ENCODE measurements at regions not wholly inside any gene's neighbourhood (a gene's known extent, or its start where the extent isn't known, plus 50 kb on each side); places are given as distances from the start of the nearest gene placed in this dataset.
"Not testable (repeated sequence)": the region's sequence is repeated elsewhere in the genome, so short reads cannot be mapped to it uniquely, and the experiment has no call there.

- H3K79me2 ChIP-seq (ENCODE audit: insufficient read depth, low read length), result no peaks in the 10 kb centered on the region
- H3K4me2 ChIP-seq (ENCODE audit: low read depth, low read length, poor library complexity, severe bottlenecking), result no peak overlapping the region
- H2AFZ ChIP-seq (ENCODE audit: low read length), result no peak overlapping the region
- no peaks in the 10 kb centered on the region for H4K20me1 ChIP-seq (ENCODE audit: insufficient read depth, low read length, poor library complexity, severe bottlenecking)
- H3K4me3 ChIP-seq (ENCODE audit: low read length, poor library complexity, severe bottlenecking), result no peak overlapping the region
- TF ChIP-seq CTCF (conservative IDR thresholded peaks at IDR 0.05; ENCODE audit: low read length), result no peak
- no peaks in the 10 kb centered on the region for H3K27me3 ChIP-seq (ENCODE audit: insufficient read depth, low read length, poor library complexity, severe bottlenecking)
- H3K4me1 ChIP-seq (ENCODE audit: insufficient read depth, low read length, poor library complexity, severe bottlenecking), result no peaks in the 10 kb centered on the region
- H3K9me3 ChIP-seq (ENCODE audit: insufficient read depth, low read depth, low read length), result no peaks in the 10 kb centered on the region
- H3K9ac ChIP-seq (ENCODE audit: low read depth, low read length, poor library complexity, severe bottlenecking), result no peak overlapping the region
- no peaks in the 10 kb centered on the region for H3F3A ChIP-seq (ENCODE audit: low read depth)
- no peaks in the 10 kb centered on the region for H3K36me3 ChIP-seq (ENCODE audit: insufficient read depth, low read length)
- no peaks in the 10 kb centered on the region for H3K9me2 ChIP-seq (replicated peaks; ENCODE audit: low read depth, low read length)
Observed at GRCh38 chr6:28634761-28635546, 109.3 kb downstream of the GPX5 start.

GRCh38 chr6:28635547-28636158, 110.0 kb downstream of the GPX5 start:
- H3K4me3 ChIP-seq (ENCODE audit: low read length, poor library complexity, severe bottlenecking), result no peak overlapping the region
- H4K20me1 ChIP-seq (ENCODE audit: insufficient read depth, low read length, poor library complexity, severe bottlenecking), result no peaks in the 10 kb centered on the region
- H2AFZ ChIP-seq (ENCODE audit: low read length), result no peak overlapping the region
- no peaks in the 10 kb centered on the region for H3K9me3 ChIP-seq (ENCODE audit: insufficient read depth, low read depth, low read length)
- no peak for TF ChIP-seq CTCF (conservative IDR thresholded peaks at IDR 0.05; ENCODE audit: low read length)
- no peak for TF ChIP-seq EZH2phosphoT487 (IDR thresholded peaks at IDR 0.05; ENCODE audit: borderline replicate concordance)
- H3K4me2 ChIP-seq (ENCODE audit: low read depth, low read length, poor library complexity, severe bottlenecking), result no peak overlapping the region
- no peaks in the 10 kb centered on the region for H3F3A ChIP-seq (ENCODE audit: low read depth)
- H3K79me2 ChIP-seq (ENCODE audit: insufficient read depth, low read length), result no peaks in the 10 kb centered on the region
- H3K9me2 ChIP-seq (replicated peaks; ENCODE audit: low read depth, low read length), result no peaks in the 10 kb centered on the region
- H3K4me1 ChIP-seq (ENCODE audit: insufficient read depth, low read length, poor library complexity, severe bottlenecking), result no peaks in the 10 kb centered on the region
- H3K36me3 ChIP-seq (ENCODE audit: insufficient read depth, low read length), result no peaks in the 10 kb centered on the region
- H3K27me3 ChIP-seq (ENCODE audit: insufficient read depth, low read length, poor library complexity, severe bottlenecking), result no peaks in the 10 kb centered on the region
- H3K9ac ChIP-seq (ENCODE audit: low read depth, low read length, poor library complexity, severe bottlenecking), result no peak overlapping the region

- no peaks in the 10 kb centered on the region for H3K9me2 ChIP-seq (replicated peaks; ENCODE audit: low read depth, low read length)
- H3K4me3 ChIP-seq (ENCODE audit: low read length, poor library complexity, severe bottlenecking), result no peak overlapping the region
- no peaks in the 10 kb centered on the region for H3K27me3 ChIP-seq (ENCODE audit: insufficient read depth, low read length, poor library complexity, severe bottlenecking)
- H3F3A ChIP-seq (ENCODE audit: low read depth), result no peaks in the 10 kb centered on the region
- no peaks in the 10 kb centered on the region for H3K79me2 ChIP-seq (ENCODE audit: insufficient read depth, low read length)
- no peaks in the 10 kb centered on the region for H4K20me1 ChIP-seq (ENCODE audit: insufficient read depth, low read length, poor library complexity, severe bottlenecking)
- TF ChIP-seq CTCF (conservative IDR thresholded peaks at IDR 0.05; ENCODE audit: low read length), result no peak
- TF ChIP-seq EZH2phosphoT487 (IDR thresholded peaks at IDR 0.05; ENCODE audit: borderline replicate concordance), result no peak
- no peak overlapping the region for H3K9ac ChIP-seq (ENCODE audit: low read depth, low read length, poor library complexity, severe bottlenecking)
- H3K4me1 ChIP-seq (ENCODE audit: insufficient read depth, low read length, poor library complexity, severe bottlenecking), result no peaks in the 10 kb centered on the region
- H3K4me2 ChIP-seq (ENCODE audit: low read depth, low read length, poor library complexity, severe bottlenecking), result no peak overlapping the region
- no peaks in the 10 kb centered on the region for H3K9me3 ChIP-seq (ENCODE audit: insufficient read depth, low read depth, low read length)
- no peaks in the 10 kb centered on the region for H3K36me3 ChIP-seq (ENCODE audit: insufficient read depth, low read length)
- no peak overlapping the region for H2AFZ ChIP-seq (ENCODE audit: low read length)
Observed at GRCh38 chr6:28638787-28639430, 113.2 kb downstream of the GPX5 start.

- not testable (repeated sequence) for H3K9ac ChIP-seq (ENCODE audit: low read depth, low read length, poor library complexity, severe bottlenecking); H3K27me3 ChIP-seq (ENCODE audit: insufficient read depth, low read length, poor library complexity, severe bottlenecking); H3K79me2 ChIP-seq (ENCODE audit: insufficient read depth, low read length); H2AFZ ChIP-seq (ENCODE audit: low read length); H4K20me1 ChIP-seq (ENCODE audit: insufficient read depth, low read length, poor library complexity, severe bottlenecking); H3K4me3 ChIP-seq (ENCODE audit: low read length, poor library complexity, severe bottlenecking); H3K4me1 ChIP-seq (ENCODE audit: insufficient read depth, low read length, poor library complexity, severe bottlenecking); H3F3A ChIP-seq (ENCODE audit: low read depth); H3K9me2 ChIP-seq (replicated peaks; ENCODE audit: low read depth, low read length); H3K4me2 ChIP-seq (ENCODE audit: low read depth, low read length, poor library complexity, severe bottlenecking); H3K36me3 ChIP-seq (ENCODE audit: insufficient read depth, low read length); H3K9me3 ChIP-seq (ENCODE audit: insufficient read depth, low read depth, low read length)
Observed at GRCh38 chr6:28639445-28640290, 114.0 kb downstream of the GPX5 start.
